ENCODE measurements at regions not wholly inside any gene's neighbourhood (a gene's known extent, or its start where the extent isn't known, plus 50 kb on each side); places are given as distances from the start of the nearest gene placed in this dataset.

GRCh38 chr11:39288011-39288410 is 2171.4 kb downstream of the LRRC4C start:
- no peak for DNase-seq

GRCh38 chr11:39268176-39268690 is 2191.2 kb downstream of the LRRC4C start:
- DNase-seq: no peak

- DNase-seq: no peak
Measured at GRCh38 chr11:39255648-39256047, 2203.8 kb downstream of the LRRC4C start.

- DNase-seq: no peak
Measured at GRCh38 chr11:39249566-39250365, 2209.7 kb downstream of the LRRC4C start.

GRCh38 chr11:39247570-39248137 is 2211.8 kb downstream of the LRRC4C start:
- no peak for DNase-seq

GRCh38 chr11:39239553-39239952 is 2219.9 kb downstream of the LRRC4C start:
- DNase-seq: no peak

- no peak for DNase-seq
Measured at GRCh38 chr11:39236916-39237315, 2222.5 kb downstream of the LRRC4C start.

GRCh38 chr11:39221550-39222138 is 2237.8 kb downstream of the LRRC4C start:
- DNase-seq: no peak

GRCh38 chr11:39220501-39221230 is 2238.8 kb downstream of the LRRC4C start:
- no peak for DNase-seq

GRCh38 chr11:39220069-39220468 is 2239.4 kb downstream of the LRRC4C start:
- DNase-seq: no peak

GRCh38 chr11:39209981-39210380 is 2249.5 kb downstream of the LRRC4C start:
- DNase-seq: no peak

- no peak for DNase-seq
Measured at GRCh38 chr11:39205236-39205995, 2254.0 kb downstream of the LRRC4C start.

- DNase-seq: no peak
Measured at GRCh38 chr11:39192671-39193070, 2266.8 kb downstream of the LRRC4C start.

- no peak for DNase-seq
Measured at GRCh38 chr11:39190751-39191150, 2268.7 kb downstream of the LRRC4C start.

- no peak for DNase-seq
Measured at GRCh38 chr11:39177678-39178077, 2281.8 kb downstream of the LRRC4C start.

- no peak for DNase-seq
Measured at GRCh38 chr11:39174965-39175364, 2284.5 kb downstream of the LRRC4C start.

GRCh38 chr11:39174196-39174595 is 2285.3 kb downstream of the LRRC4C start:
- no peak for DNase-seq

- DNase-seq: no peak
Measured at GRCh38 chr11:39165021-39165420, 2294.4 kb downstream of the LRRC4C start.

GRCh38 chr11:39149214-39149613 is 2310.2 kb downstream of the LRRC4C start:
- DNase-seq: no peak

GRCh38 chr11:39145346-39145745 is 2314.1 kb downstream of the LRRC4C start:
- DNase-seq: no peak

- DNase-seq: no peak
Measured at GRCh38 chr11:39144351-39145130, 2314.9 kb downstream of the LRRC4C start.

GRCh38 chr11:39139581-39139980 is 2319.9 kb downstream of the LRRC4C start:
- DNase-seq: no peak

Measured in activated CD4-positive, alpha-beta T cell treated with anti-CD3 and anti-CD28 coated beads, Interleukin-2, amount 50 U/mL, for 48 hours (primary cell).